CD4-positive, alpha-beta T cell (primary cell): ENCODE measurements at regions not wholly inside any gene's neighbourhood (a gene's known extent, or its start where the extent isn't known, plus 50 kb on each side); places are given as distances from the start of the nearest gene placed in this dataset.

Source experiments
- ATAC-seq: fragments of 200-7000 bp; cut with Tn5 transposase; one replicate; pipeline ENCODE4 v1.10.0; 2022; ENCODE audit warnings: mild to moderate bottlenecking; ENCODE audit not compliant: poor library complexity
- CTCF ChIA-PET: fragments of 350-600 bp; sonication (Branson Sonifier 250); formaldehyde crosslinking; loops from one replicate; lab custom pipeline; 2021; ENCODE audit warnings: antibody characterized with exemption, inconsistent platforms; lab: Charles Lee
- POLR2A ChIA-PET: fragments of 350-600 bp; sonication (Branson Sonifier 250); formaldehyde crosslinking; loops from one replicate; lab custom pipeline; 2021; ENCODE audit warnings: antibody characterized with exemption, inconsistent platforms; lab: Charles Lee
- DNase-seq, 14 experiments: peaks; one replicate each; pipeline ENCODE4 v3.0.0-alpha.2; 2013 to 2020; ENCODE audit warnings: mixed read lengths in 2 of 14
- H3K27ac ChIP-seq, 2 donors: one replicate each; pipeline versions ENCODE4 v1.5.1 to v1.7.0; 2013; ENCODE audit warnings: low read length in 2 of 2, low read depth in 1 of 2, mild to moderate bottlenecking in 1 of 2
- H3K27me3 ChIP-seq, 2 experiments: 1 replicate in 1 of 2; 2 replicates in 1 of 2; pipeline versions ENCODE4 v1.6.1 to v1.7.0; 2013; ENCODE audit warnings: low read length in 2 of 2, control low read depth in 1 of 2, mild to moderate bottlenecking in 1 of 2, moderate library complexity in 1 of 2; ENCODE audit not compliant: insufficient read depth in 2 of 2, control insufficient read depth in 1 of 2
- H3K36me3 ChIP-seq: one replicate; pipeline ENCODE4 v1.6.1; 2013; ENCODE audit warnings: low read length, control low read depth; ENCODE audit not compliant: insufficient read depth
- H3K4me1 ChIP-seq: one replicate; pipeline ENCODE4 v1.6.1; 2013; ENCODE audit warnings: low read length, control low read depth; ENCODE audit not compliant: insufficient read depth
- H3K4me3 ChIP-seq: one replicate; pipeline ENCODE4 v1.5.1; 2013; ENCODE audit warnings: mild to moderate bottlenecking, low read length, moderate library complexity
- H3K9me3 ChIP-seq, 2 experiments: 1 replicate in 1 of 2; 2 replicates in 1 of 2; pipeline versions ENCODE4 v1.6.1 to v1.7.0; 2013; ENCODE audit warnings: low read length in 2 of 2, mild to moderate bottlenecking in 2 of 2, control low read depth in 1 of 2, moderate library complexity in 1 of 2; ENCODE audit not compliant: control insufficient read depth in 1 of 2, insufficient read depth in 1 of 2
- H3K27ac Mint-ChIP-seq: one replicate; pipeline ENCODE4 v1.8.0; 2020; ENCODE audit warnings: mixed read lengths
- H3K27me3 Mint-ChIP-seq: one replicate; pipeline ENCODE4 v1.8.0; 2021; ENCODE audit warnings: mixed read lengths
- H3K36me3 Mint-ChIP-seq: one replicate; pipeline ENCODE4 v1.8.0; 2021; ENCODE audit warnings: low read depth, mixed read lengths
- H3K4me1 Mint-ChIP-seq: one replicate; pipeline ENCODE4 v1.8.0; 2021; ENCODE audit warnings: low read depth, mixed read lengths
- H3K4me3 Mint-ChIP-seq: one replicate; pipeline ENCODE4 v1.8.0; 2020; ENCODE audit warnings: mild to moderate bottlenecking, mixed read lengths
- H3K9me3 Mint-ChIP-seq: one replicate; pipeline ENCODE4 v1.8.0; 2020; ENCODE audit warnings: mixed read lengths
- CTCF ChIP-seq: fragments of 200-600 bp; IDR thresholded peaks from one replicate; pipeline ENCODE4 v1.8.0; 2022; ENCODE audit warnings: antibody characterized with exemption, mild to moderate bottlenecking
- intact Hi-C, 2 experiments: fragments of 100-400 bp; cut with DNase I in 1 of 2; cut with micrococcal nuclease in 1 of 2; formaldehyde crosslinking; loops; one replicate each; pipeline versions ENCODE4 v1.15.1 to v1.9.0; 2023 to 2025; cut with DNase I, micrococcal nuclease

- DNase-seq (no peak), ATAC-seq (no peak)
- no peak overlapping the region for H3K27ac ChIP-seq
- H3K27ac Mint-ChIP-seq = no peak overlapping the region
- H3K36me3 ChIP-seq = no peaks in the 10 kb centered on the region
- H3K36me3 Mint-ChIP-seq = no peaks in the 10 kb centered on the region
- H3K27me3 Mint-ChIP-seq = no peaks in the 10 kb centered on the region
- no peaks in the 10 kb centered on the region for H3K4me1 ChIP-seq
- POLR2A ChIA-PET = no interaction called here
- no peak overlapping the region for H3K4me3 Mint-ChIP-seq
- H3K27me3 ChIP-seq = no peaks in the 10 kb centered on the region
- intact Hi-C loops = no loop called here
- TF ChIP-seq CTCF = no peak
- CTCF ChIA-PET = no interaction called here
- H3K4me3 ChIP-seq = no peak overlapping the region
- H3K4me1 Mint-ChIP-seq = no peaks in the 10 kb centered on the region
- H3K9me3 Mint-ChIP-seq = peaks cover 9% of the 10 kb centered on the region
- no peaks in the 10 kb centered on the region for H3K9me3 ChIP-seq
Measured at GRCh38 chr2:77578354-77578753, 56.2 kb upstream of the LRRTM4 start.

- Mint-ChIP-seq H3K9me3 (peaks cover 15% of the 10 kb centered on the region), H3K4me1 (no peaks in the 10 kb centered on the region), H3K4me3 (no peak overlapping the region), H3K36me3 (no peaks in the 10 kb centered on the region), H3K27me3 (no peaks in the 10 kb centered on the region), H3K27ac (no peak overlapping the region)
- ChIA-PET POLR2A (no interaction called here), CTCF (no interaction called here)
- no peak for ATAC-seq
- Histone ChIP-seq H3K9me3 (peaks cover 0 to 5% of the 10 kb centered on the region in 2 experiments), H3K27me3 (no peaks in the 10 kb centered on the region), H3K36me3 (no peaks in the 10 kb centered on the region), H3K4me3 (no peak overlapping the region), H3K27ac (no peak overlapping the region), H3K4me1 (no peaks in the 10 kb centered on the region)
- TF ChIP-seq CTCF = no peak
- no peak for DNase-seq
- intact Hi-C loops = no loop called here
Measured at GRCh38 chr2:77579076-77579769, 57.0 kb upstream of the LRRTM4 start.

GRCh38 chr2:77588438-77588837 is 66.3 kb upstream of the LRRTM4 start:
- no peaks in the 10 kb centered on the region for H3K4me1 Mint-ChIP-seq
- CTCF ChIA-PET = no interaction called here
- Histone ChIP-seq H3K36me3 (no peaks in the 10 kb centered on the region), H3K4me3 (no peak overlapping the region), H3K9me3 (peaks cover 5 to 22% of the 10 kb centered on the region in 2 experiments), H3K4me1 (no peaks in the 10 kb centered on the region), H3K27ac (no peak overlapping the region), H3K27me3 (no peaks in the 10 kb centered on the region)
- no peak for ATAC-seq
- no peak overlapping the region for H3K27ac Mint-ChIP-seq
- no peaks in the 10 kb centered on the region for H3K36me3 Mint-ChIP-seq
- no peak for TF ChIP-seq CTCF
- no peaks in the 10 kb centered on the region for H3K27me3 Mint-ChIP-seq
- DNase-seq = no peak
- no peak overlapping the region for H3K4me3 Mint-ChIP-seq
- peaks cover 13% of the 10 kb centered on the region for H3K9me3 Mint-ChIP-seq
- intact Hi-C loops = no loop called here
- POLR2A ChIA-PET = no interaction called here
